NB4 (cell line): ENCODE measurements at regions not wholly inside any gene's neighbourhood (a gene's known extent, or its start where the extent isn't known, plus 50 kb on each side); places are given as distances from the start of the nearest gene placed in this dataset.
"Not testable (repeated sequence)": the region's sequence is repeated elsewhere in the genome, so short reads cannot be mapped to it uniquely, and the experiment has no call there.

ENCODE experiments used
- DNase-seq: peaks from one replicate; pipeline ENCODE4 v3.0.0; 2010; ENCODE audit warnings: low read depth
- H3K4me3 ChIP-seq: one replicate; pipeline ENCODE4 v1.5.1; 2011; ENCODE audit warnings: mild to moderate bottlenecking, low read depth, low read length, moderate library complexity
- MYC ChIP-seq: IDR thresholded peaks from 2 replicates; pipeline ENCODE4 v1.6.1; 2011; ENCODE audit warnings: low read depth, low read length
- POLR2A ChIP-seq: IDR thresholded peaks from 2 replicates; pipeline ENCODE4 v1.6.1; 2011; ENCODE audit warnings: mild to moderate bottlenecking; ENCODE audit not compliant: insufficient read length; ENCODE audit errors: extremely low read depth
- TF ChIP-seq, protein P1 (sequence below): IDR thresholded peaks from one replicate; pipeline ENCODE4 v1.5.1; 2012; ENCODE audit warnings: low read depth, low read length
- TF ChIP-seq, protein P2 (sequence below): IDR thresholded peaks from 2 replicates; pipeline ENCODE4 v1.6.1; 2011; ENCODE audit warnings: low read depth, low read length

DNA sequence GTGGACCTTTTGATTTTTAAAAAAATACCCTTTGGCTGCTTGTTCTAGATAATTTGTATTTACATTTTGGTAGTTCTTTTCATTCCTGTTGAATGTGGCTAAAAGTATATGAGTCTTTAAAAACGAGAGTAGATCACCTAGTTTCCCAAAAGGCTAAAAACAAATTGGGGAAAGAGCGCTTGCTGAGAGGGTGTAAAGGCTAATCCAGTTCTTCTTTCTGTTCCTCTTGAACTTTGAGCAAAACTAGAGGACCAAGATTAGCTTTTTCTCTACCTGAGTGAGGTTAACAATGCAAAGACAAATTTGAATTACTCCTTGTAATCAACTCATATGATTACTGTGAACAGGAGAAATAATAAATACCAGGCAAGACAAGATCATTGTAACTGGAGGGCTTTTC, 2513.2 kb downstream of the PCDH9 start:
- no peak for TF ChIP-seq MYC
- TF ChIP-seq POLR2A, result no peak
- TF ChIP-seq, protein P1, sequence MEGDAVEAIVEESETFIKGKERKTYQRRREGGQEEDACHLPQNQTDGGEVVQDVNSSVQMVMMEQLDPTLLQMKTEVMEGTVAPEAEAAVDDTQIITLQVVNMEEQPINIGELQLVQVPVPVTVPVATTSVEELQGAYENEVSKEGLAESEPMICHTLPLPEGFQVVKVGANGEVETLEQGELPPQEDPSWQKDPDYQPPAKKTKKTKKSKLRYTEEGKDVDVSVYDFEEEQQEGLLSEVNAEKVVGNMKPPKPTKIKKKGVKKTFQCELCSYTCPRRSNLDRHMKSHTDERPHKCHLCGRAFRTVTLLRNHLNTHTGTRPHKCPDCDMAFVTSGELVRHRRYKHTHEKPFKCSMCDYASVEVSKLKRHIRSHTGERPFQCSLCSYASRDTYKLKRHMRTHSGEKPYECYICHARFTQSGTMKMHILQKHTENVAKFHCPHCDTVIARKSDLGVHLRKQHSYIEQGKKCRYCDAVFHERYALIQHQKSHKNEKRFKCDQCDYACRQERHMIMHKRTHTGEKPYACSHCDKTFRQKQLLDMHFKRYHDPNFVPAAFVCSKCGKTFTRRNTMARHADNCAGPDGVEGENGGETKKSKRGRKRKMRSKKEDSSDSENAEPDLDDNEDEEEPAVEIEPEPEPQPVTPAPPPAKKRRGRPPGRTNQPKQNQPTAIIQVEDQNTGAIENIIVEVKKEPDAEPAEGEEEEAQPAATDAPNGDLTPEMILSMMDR, result no peak
- TF ChIP-seq, protein P2, sequence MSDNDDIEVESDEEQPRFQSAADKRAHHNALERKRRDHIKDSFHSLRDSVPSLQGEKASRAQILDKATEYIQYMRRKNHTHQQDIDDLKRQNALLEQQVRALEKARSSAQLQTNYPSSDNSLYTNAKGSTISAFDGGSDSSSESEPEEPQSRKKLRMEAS, result no peak
- H3K4me3 ChIP-seq, result no peak overlapping the region
- DNase-seq, result no peak

DNA sequence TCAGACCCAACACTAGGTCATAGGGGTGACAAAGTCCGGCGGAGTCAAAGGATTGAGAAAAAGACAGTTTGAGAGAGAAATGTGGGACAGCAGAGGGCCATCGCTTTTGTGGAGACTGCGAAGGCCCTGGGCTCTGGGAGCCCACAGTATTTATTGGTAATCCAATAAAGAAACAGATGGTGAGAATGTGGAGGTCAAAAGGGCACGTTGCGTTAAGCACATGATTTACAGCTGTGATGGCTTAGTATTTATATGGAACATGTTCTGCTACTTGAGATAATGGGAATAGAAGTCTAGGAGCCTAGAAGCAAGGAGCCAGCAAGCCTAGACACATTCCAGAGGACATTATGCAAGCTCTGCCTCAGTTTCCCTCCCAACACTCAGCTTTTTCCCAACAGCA, 2521.1 kb downstream of the PCDH9 start:
- DNase-seq, result no peak
- TF ChIP-seq, protein P2, result no peak
- TF ChIP-seq, protein P1, result no peak
- no peak for TF ChIP-seq POLR2A
- no peak overlapping the region for H3K4me3 ChIP-seq

DNA sequence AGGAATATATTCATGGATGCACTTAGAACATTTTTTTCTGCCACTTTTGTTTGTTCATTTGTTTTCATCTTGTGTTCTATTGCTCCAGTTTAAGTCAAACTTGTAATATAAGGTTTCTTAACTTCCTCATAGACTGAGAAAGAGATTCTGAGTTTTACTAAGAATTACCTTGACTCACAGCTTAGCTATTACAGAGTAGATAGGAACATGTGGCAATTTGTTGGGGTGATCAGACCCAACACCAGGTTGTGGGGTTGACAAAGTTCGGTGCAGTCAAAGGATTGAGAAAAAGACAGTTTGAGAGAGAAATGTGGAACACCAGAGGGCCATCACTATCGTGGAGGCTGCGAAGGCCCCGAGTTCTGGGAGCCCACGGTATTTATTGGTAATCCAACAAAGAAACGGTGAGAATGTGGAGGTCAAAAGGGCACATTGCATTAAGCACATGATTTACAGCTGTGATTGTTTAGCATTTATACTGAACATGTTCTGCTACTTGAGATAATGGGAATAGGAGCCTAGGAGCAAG, 2526.0 kb downstream of the PCDH9 start:
- H3K4me3 ChIP-seq, result no peak overlapping the region
- DNase-seq, result no peak
- TF ChIP-seq POLR2A, result no peak
- TF ChIP-seq, protein P2, result no peak
- TF ChIP-seq, protein P1, result no peak
- no peak for TF ChIP-seq MYC

DNA sequence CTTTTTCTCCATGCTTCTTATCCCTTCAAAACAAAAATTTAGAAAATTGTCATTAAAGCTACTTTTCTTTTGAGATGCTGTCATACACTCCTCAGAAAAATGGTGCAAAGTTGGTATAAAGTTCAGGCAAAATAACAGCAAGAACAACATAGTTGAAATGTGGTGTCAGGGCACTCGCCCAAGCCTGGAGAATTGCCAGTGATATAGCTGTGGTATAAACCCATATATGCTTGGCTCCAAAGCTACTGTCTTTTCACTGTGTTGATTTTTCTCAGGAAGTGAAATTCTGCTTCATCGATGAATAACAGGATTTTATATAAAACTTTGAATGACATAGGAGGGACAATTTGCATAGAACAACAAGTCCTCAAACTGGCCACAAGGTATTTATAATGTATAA, 2532.9 kb downstream of the PCDH9 start:
- no peak for DNase-seq
- no peak overlapping the region for H3K4me3 ChIP-seq
- TF ChIP-seq POLR2A (no peak), MYC (no peak)
- TF ChIP-seq, protein P2, result no peak
- TF ChIP-seq, protein P1, result no peak

DNA sequence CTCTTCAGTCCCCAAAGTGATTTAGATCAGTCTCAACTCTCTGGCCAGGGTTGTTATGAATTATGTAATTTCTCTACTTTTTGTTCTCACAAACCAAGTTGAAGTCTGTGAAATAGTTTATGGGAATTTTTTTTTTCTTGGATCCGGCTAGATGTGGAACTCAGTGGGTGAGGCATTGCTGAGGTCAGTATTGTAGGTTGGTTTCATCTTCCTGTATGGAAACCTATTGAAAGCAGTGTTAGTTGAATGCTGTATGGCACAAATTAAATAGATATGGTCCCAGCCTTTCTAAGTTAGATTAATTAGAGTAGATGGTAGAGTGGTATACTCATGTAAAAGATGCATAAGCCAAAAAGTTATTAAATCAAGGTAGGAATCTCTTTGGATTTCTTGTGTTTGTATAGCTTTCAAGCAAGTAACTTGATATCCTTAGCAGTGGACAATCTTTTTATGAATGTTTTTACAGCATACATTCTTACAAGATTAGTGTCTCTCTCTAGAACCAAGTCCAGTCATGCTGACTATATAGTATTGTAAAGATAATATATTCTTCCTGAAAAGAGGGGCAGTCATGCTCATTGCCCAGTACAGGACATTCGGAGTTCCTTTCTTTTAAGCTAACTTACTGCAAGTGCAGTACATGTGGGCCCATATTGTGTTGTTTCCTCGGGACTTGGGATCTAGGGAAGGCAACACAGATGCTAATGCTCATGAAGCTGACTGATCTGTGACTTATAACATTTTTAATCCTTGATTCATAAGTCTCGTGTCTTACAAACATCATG, 2541.1 kb downstream of the PCDH9 start:
- no peak for DNase-seq
- H3K4me3 ChIP-seq, result no peak overlapping the region
- TF ChIP-seq, protein P2, result no peak
- TF ChIP-seq MYC (no peak), POLR2A (no peak)
- TF ChIP-seq, protein P1, result no peak

DNA sequence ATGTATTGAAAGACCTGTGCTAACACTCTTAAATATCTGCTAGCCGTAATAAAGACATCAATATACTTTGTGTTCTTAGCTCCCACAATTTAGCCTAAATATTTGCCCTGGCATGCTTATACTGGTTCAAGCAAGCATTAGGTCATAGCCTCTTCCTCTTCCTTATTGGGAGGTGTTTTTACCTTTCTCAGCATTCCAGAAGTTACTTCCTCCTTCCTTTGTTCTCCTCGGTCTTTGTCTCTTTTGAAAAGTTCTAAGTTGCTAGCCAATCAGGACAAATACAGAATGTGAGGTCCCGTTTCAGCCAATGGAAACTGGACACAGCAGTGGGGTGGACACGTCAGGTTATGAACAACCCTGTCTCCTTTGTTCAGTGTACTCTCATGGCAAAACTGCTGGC, 2543.6 kb downstream of the PCDH9 start:
- H3K4me3 ChIP-seq, DNase-seq: not testable (repeated sequence)
